Activated naive CD4-positive, alpha-beta T cell (primary cell): ENCODE measurements at regions not wholly inside any gene's neighbourhood (a gene's known extent, or its start where the extent isn't known, plus 50 kb on each side); places are given as distances from the start of the nearest gene placed in this dataset.

Experiments used
- DNase-seq, 4 experiments: peaks; one replicate each; lab custom pipeline; 2025; lab: John Stamatoyannopoulos, UW

DNA sequence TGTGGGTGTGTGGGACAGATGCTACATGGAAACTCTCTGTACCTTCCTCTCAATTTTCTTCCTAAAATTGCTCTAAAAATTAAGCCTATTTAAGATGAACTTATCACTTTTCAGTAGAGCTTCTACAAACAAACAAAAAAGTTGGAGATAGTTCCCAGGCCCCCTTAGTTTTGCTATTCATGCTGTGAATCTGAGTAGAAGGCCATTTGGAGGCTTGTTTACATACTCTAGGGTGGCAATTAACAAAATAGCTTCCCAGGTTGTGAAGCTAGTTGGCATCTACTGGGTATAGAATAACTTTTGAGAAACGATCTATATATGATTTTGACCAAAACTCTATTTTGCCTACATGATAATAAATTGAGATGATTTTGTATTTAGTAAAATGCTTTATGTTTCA, 541.4 kb upstream of the B3GALT2 start:
- no peak for DNase-seq

- no peak for DNase-seq
Measured at GRCh38 chr1:193726722-193727121, 540.3 kb upstream of the B3GALT2 start.

DNA sequence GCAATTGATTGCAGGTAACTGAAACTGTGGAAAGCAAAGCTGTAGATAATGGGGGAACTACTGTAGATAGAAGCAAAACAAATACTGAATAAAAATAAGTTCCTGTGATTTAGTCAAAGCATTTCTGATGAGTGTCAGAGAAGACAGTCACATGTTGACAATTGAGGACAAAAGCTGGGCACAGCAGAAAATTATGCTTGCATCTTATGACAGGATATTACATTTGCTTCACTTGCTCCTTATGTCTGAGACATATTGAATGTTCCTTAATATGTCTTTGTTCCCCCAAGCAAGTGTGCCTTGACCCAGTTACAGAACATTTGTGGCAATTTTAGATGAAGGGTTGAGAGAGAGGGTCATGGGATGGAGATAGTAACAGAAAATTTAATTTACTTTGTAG, 526.0 kb upstream of the B3GALT2 start:
- DNase-seq = no peak

DNA sequence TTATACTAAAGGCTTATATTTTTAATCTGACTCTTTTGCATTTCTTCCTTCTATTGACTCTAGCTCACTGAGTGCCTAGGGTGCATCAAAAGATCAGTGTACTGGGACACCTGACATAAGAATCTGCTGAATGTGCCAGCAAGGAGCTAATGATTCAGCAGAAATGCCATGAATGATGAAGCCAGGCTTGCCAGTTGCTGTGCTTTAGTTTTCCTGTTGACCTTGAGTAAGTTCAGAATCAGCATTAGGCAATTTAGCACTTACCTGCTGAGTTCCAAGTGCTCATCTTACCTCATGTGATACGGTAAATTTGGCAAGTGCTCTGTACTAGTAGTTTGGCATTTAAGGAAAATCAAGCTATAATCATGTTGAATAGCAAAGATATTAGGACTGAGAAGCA, 523.2 kb upstream of the B3GALT2 start:
- DNase-seq = no peak

DNA sequence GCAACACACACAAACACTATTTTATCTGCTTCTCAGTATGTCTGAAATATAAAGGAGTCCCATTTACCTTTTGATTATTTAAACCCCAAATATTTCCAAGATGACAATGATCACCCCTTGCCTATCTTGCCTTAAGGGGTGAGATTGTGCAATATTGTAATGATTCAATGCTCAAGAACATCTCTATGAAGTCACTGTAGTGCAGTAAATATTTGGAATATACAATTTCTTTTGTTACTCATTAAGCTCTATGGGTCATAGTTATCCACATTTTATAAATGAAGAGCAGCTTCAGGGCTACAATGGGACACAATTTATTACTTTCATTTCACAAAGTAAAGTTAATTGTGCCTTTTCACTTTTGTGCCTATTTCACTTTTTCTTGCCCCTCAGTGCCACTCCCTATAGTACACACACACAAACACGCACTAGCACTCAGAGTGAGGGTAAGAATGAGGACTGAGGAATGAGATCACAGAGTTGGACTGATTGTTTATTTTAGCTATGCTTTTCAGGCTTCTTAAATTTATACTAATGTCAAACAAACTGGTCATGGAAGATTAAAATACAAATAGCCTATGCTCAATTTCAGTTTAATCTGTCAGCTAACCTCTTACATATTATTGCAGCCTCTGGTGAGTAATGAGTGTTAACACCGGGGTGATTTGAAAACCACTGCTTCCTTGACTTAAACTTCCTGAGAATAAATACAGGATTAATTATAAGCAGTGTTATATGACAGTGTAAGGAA, 521.0 kb upstream of the B3GALT2 start:
- DNase-seq = no peak

GRCh38 chr1:193706766-193707165, 520.4 kb upstream of the B3GALT2 start:
- no peak for DNase-seq

DNA sequence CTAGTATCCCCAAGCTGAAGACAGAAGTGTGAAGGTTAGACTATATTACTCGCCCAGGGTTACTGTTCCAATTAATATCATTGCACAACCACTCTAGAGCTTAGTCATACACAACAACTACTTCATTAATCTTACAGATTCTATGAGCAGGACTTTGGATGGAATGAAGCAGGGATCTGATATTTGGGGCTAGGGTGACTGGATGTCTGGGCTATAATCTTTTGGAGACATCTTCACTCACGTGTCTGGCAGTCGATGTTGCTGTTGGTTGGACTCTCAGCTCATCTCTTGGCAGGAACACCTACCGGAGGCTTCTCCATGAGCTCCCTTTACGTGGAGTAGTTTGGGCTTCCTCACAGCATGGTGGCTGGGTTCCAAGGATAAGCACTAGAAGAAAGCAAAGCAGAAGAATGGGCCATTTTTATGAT, 519.2 kb upstream of the B3GALT2 start:
- no peak for DNase-seq

DNA sequence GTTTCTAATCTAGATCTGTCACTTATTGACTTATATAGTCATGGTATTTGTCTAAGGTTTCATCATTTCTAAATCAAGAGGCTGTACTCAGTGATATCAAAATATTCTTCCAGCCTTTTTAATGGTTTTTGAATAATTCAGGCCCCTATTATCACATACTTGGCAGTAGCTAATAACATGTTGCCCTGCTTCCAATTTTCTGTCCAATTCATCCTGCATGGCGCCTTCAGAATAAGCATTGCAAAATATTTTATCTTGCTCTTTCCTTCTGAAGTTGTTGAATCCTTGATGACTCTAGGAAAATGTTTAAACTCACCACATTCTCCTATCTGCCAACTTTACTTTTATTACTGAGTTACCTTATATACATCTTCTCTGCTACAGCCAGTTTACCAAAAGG, 517.2 kb upstream of the B3GALT2 start:
- no peak for DNase-seq

DNA sequence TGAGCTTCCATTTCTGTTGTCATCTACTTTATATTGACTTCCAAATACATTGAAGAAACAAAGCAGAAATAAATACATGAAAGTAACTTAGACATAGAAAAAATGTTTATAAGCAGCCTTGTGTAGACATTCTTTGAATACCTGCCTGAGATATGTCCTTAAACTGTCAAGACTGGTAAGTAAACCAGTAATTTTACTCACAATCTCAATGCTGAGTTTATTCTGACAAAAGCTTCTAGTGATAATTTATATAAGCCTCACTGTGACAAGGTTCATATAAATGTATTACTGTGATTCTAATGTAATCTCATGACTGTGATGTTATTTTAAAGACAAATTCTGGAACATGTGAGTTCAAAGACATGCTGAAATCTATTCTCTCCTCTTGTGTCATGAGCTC, 516.7 kb upstream of the B3GALT2 start:
- no peak for DNase-seq

DNA sequence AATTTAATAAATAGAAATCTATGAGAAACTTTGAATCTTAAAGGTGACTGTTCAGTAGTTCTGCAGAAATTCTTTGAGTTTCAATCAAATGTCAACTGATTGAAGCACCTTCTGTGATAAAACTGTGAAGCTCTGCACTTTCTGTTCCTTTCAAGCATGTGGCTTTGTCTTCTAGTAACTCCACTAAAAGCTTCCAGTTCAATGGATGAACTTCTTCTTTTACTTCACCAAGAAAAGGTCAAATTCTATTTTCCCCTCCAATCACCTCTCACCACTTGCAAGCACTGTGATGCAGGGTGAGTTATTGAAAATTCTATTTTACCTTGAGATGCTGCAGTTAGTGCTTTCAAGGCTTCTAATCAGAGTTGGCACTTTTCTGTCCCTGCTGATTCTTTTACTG, 515.3 kb upstream of the B3GALT2 start:
- no peak for DNase-seq

DNA sequence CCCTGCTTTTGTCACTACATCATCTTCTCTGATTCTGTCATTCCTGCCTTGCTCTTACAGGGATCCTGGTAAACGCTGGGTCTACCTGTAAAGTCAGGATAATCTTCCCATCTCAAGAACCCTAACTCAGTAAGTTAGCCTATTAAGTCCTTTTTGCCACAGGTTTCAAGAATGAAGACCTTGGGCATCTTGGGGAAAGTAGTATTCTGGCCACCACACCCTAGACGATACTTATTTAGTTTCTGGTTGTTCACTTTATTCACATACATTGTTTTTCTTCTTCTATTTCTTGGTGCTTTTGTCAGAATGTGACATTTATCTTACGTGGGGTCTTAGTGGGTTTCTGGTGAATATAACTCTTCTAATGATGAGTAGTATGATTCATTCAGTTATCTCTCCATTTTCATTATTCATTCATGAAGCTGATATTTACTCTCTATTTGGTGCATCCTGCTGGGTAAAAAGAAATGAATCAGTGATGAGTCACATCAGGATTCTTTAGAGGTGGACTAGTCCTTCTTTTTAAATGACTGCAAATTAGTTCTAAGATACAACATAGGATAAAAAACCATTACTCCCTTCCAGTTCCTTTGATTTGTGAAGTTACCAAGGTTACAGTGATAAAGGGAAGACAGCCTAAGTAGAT, 514.4 kb upstream of the B3GALT2 start:
- DNase-seq = no peak

DNA sequence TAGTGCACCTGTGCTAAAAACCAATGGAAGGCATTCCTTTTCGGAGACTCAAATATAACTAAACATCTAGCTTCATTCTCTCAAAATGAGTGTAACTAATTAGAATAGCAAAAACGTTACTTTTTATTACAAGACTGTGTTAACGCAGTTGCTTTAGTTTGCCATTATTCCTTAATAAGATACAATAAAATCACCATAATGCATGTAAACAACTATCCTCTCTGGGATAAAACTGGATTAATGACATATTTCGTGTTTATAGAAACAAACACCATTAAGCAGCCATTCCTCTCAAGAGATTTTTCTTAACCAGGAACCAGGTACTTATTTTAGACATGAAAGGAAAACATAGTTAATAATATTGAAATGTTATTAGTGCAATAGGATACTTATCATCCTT, 512.8 kb upstream of the B3GALT2 start:
- DNase-seq = no peak

DNA sequence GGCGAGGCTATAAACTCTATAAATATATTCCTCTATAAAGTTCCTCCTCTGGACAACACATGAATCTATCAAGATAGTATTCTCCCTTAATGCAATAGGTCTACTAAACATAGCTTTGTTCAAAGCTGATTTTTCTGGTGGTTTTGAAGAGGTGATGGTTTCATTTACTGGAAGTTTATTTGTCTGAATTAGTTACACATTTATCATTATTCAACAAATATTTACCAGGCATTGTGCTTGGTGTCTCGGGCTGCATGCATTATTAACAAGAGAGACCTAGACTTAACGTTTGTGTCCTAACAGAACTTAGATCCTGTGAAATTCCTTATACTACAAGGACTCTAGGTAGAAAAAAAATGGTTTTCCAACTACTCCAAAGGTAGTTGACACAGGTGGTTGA, 511.4 kb upstream of the B3GALT2 start:
- no peak for DNase-seq

DNA sequence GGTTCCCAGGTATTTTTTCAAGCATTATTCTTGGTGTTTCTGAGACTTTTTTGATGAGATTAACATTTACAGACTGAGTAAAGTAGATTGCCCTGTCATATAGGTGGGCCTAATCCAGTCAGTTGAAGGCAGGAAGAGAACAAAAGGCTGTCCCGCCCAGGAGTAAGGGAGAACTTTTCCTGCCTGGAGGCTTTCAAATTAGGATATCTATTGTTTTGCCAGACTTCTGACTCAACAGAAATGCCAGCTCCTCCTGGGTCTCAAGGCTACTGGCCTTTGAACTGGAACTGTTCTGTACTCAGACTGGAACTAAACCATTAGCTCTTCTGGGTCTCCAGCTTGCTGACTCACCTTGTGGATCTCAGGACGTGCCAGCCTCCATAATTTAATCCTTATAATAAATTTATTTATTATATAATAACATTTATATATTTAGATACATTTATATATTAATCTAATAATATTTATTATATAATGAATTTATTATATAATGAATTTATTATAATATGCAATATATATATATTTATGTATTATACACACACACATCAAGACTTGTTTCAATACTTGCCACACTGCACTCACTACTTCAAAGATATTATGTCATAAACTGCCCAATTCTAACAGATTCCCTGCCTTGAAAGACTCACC, 510.8 kb upstream of the B3GALT2 start:
- DNase-seq = no peak

DNA sequence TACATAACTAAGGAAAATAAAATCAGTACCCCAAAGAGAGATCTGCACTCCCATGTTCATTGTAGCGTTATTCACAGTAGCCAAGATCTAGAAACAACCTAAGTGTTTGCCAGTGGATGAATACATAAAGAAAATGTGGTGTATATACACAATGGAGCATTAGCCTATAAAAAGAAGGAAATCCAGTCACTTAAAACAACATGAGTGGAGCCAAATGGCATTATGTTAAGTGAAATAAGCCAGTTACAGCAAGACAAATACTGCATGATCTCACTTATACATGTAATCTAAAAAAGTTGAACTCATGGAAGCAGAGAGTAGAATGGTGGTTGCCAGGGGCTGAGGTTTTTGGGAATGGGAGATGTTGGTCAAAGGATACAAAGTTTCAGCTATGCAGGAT, 508.3 kb upstream of the B3GALT2 start:
- no peak for DNase-seq

DNA sequence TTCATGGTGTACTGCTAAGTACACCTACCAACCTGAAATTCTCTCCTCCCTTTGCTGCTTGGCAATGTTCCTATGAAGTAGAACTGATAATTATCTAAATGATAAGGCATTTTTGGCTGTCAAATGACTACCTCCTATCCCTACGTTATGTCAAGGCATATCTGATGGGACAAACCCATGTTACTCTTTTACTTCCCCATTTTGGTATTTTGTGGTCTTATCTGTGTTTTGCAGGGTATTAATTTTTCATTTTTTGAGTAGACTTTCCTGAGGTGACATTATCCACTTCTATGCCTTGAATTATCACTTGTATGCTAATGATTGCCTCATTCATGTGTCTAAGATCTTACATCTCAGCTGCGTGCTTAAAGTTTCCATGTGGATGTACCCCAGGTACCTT, 499.6 kb upstream of the B3GALT2 start:
- no peak for DNase-seq

- DNase-seq = no peak
Measured at GRCh38 chr1:193681422-193681821, 495.0 kb upstream of the B3GALT2 start.

- DNase-seq = no peak
Measured at GRCh38 chr1:193680924-193681316, 494.5 kb upstream of the B3GALT2 start.

DNA sequence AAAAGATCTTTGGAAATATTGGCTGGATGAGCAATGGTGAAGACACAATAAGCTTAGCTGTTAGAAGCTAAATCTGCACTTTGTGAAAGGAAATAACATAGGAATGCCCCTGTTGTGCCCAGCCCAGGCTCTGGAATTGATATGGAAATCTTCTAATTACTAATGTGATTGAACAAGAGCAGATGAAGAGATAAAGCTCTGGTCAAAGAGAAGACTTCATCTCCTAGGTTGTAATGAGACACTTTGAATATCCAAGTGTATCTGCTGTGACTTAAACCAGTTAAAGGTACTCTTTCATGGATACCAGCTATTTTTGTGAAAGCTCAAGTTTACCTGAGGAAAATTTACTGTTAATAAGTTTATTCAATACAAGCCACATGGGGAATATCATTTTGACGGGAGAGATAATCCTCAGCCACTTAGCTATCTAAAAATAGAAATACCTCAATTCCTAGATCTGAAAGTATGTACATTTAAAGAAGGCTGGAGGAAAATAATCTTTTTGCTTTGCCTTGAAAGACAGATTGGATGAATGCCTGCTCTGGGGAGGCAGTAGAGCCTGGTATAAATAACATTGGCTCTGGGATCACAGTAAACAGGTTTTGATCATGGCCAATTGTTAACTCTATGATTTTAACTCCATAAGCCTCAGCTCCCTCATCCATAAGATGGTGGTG, 494.0 kb upstream of the B3GALT2 start:
- no peak for DNase-seq

DNA sequence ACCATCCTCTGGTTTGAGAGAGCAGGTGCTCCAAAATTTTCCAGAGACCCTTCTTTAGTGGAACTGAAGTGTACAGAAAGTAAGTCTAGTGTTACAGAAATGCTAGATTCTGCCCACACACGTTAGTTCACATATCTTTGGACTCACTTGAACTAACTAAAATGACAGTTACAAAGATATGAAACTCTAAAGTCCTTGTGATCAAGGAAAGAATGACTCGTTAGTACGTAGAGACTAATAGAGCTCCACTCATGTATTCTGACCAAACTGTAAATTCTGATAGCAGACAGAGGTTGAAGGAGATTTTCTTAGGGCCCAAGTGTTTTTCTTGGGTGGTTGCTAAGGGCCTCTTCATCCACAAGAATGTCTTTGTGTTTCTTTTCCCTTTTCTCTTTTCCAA, 491.5 kb upstream of the B3GALT2 start:
- no peak for DNase-seq

DNA sequence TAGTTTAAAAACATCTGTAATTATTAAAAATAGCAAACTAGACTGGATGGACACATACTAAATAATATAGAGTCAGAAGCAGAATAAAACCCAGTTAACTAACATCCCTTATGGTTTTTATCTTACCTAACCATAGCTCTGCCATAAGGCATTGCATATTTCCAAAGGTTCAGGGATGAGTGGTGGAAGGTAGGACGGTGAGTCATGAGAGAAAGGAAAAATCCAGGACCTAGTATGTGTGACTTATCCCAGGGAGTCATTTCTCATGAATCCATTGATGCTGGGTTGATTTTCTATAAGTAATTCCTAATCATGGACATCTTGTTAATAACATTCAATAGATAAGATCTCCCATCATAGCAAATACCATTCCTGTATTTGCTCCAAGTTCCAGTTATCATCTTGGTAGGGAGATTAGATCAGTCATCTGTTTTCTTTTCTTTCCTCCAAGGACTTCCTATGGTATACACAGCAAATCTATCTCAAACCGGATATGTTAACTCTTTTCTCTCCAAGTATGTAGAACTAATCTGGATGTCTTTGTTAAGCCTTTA, 490.7 kb upstream of the B3GALT2 start:
- no peak for DNase-seq

DNA sequence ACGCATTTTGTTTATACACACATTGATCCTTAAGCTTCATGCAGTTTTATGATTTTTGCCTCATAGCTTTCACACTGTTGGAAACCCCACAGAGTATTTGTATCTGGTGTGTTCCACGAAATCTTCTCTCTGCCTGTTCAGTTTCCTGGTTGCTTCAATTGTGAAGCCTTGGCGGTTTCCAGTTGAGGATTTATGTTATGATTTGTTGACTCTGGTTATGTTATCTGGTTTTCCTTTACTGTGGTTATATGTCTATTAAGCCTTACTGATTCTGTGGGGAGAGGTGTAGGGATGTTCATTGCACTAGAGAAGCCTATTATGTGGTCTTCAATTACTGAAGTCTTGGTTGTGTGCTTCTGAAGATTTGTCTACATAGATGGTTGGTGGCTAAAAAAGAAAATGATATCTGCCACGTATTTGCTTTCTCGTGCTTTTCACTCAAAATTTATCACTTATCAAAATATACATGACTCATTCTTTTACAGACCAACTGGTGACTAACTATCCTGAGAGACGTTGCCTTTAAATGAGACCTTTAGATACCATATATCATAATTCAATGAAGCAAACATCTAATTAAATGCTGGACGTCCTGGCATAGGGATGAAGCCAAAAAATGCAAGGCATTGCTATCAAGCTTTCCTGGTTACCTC, 488.0 kb upstream of the B3GALT2 start:
- no peak for DNase-seq
